HCT116 (cell line): ENCODE measurements at regions not wholly inside any gene's neighbourhood (a gene's known extent, or its start where the extent isn't known, plus 50 kb on each side); places are given as distances from the start of the nearest gene placed in this dataset.

ENCODE experiments used
- ATAC-seq: fragments of 200-7000 bp; cut with Tn5 transposase; 2 replicates; pipeline ENCODE4 v1.9.1; 2020; ENCODE audit warnings: mild to moderate bottlenecking, moderate library complexity
- BruUV-seq: library from RNA; stranded (reverse); fragments of 400-500 nt; replicated peaks from 2 replicates; lab custom pipeline; 2021; lab: Mats Ljungman, UMichigan
- CTCF ChIA-PET: fragments of 300-600 bp; sonication (Branson Sonifier 250); formaldehyde crosslinking; loops from one replicate; lab custom pipeline; 2021; ENCODE audit warnings: antibody characterized with exemption; lab: Charles Lee
- POLR2A ChIA-PET: fragments of 300-600, 350-600 bp; sonication (Branson Sonifier 250); formaldehyde crosslinking; loops from one replicate; lab custom pipeline; 2021; ENCODE audit warnings: antibody characterized with exemption; lab: Charles Lee
- RAD21 ChIA-PET, 2 experiments: fragments of 300-600 bp; sonication (Branson Sonifier 250); formaldehyde crosslinking; loops; one replicate each; lab custom pipeline; 2023; ENCODE audit warnings: low total read pairs in 2 of 2; ENCODE audit not compliant: uncharacterized antibody in 2 of 2, unreplicated experiment in 2 of 2, low non-redundant PET in 1 of 2; lab: Charles Lee
- DNase-seq: peaks from one replicate; pipeline ENCODE4 v3.0.0-alpha.2; 2010; ENCODE audit warnings: low read depth, low spot score
- H2AFZ ChIP-seq: fragments of 200-600 bp; shearing (Covaris generic), sonication (generic); 2 replicates; pipeline ENCODE4 v1.6.1; 2017; ENCODE audit warnings: low read depth, mixed run types, mixed read lengths, antibody characterized with exemption, low read length; ENCODE audit not compliant: poor library complexity, severe bottlenecking
- H3K27ac ChIP-seq: 2 replicates; pipeline ENCODE4 v1.5.1; 2012; ENCODE audit warnings: low read depth, low read length
- H3K27me3 ChIP-seq: fragments of 200-600 bp; sonication (generic); 2 replicates; pipeline ENCODE4 v1.6.1; 2016; ENCODE audit warnings: mixed run types, low read length, mixed read lengths; ENCODE audit not compliant: insufficient read depth
- H3K36me3 ChIP-seq, 2 experiments: fragments of 200-500 bp in 1 of 2; fragments of 200-600 bp in 1 of 2; sonication (Bioruptor generic) in 1 of 2; sonication (generic) in 1 of 2; 2 replicates each; pipeline versions ENCODE4 v1.5.1 to v1.6.1; 2014 to 2016; ENCODE audit warnings: low read length in 2 of 2, inconsistent platforms in 1 of 2, mixed read lengths in 1 of 2, mixed run types in 1 of 2; ENCODE audit not compliant: insufficient read depth in 2 of 2, control insufficient read depth in 1 of 2
- H3K4me1 ChIP-seq, 2 experiments: fragments of 200-600 bp in 1 of 2; sonication (generic) in 1 of 2; 2 replicates each; pipeline versions ENCODE4 v1.5.1 to v1.6.1; 2012 to 2017; ENCODE audit warnings: low read length in 2 of 2, inconsistent platforms in 1 of 2, mild to moderate bottlenecking in 1 of 2, mixed read lengths in 1 of 2, mixed run types in 1 of 2, moderate library complexity in 1 of 2; ENCODE audit not compliant: insufficient read depth in 2 of 2, control insufficient read depth in 1 of 2
- H3K4me2 ChIP-seq: fragments of 200-600 bp; sonication (generic); 2 replicates; pipeline ENCODE4 v1.6.1; 2017; ENCODE audit warnings: mixed run types, low read length, mixed read lengths
- H3K4me3 ChIP-seq, 2 experiments: fragments of 200-600 bp in 1 of 2; sonication (generic) in 1 of 2; replicated peaks in 1 of 2; 2 replicates each; pipeline ENCODE4 v1.5.1; 2011 to 2016; ENCODE audit warnings: low read length in 2 of 2, control low read depth in 1 of 2, low read depth in 1 of 2, mild to moderate bottlenecking in 1 of 2, mixed read lengths in 1 of 2, mixed run types in 1 of 2
- H3K79me2 ChIP-seq: fragments of 200-600 bp; sonication (generic); 2 replicates; pipeline ENCODE4 v1.6.1; 2017; ENCODE audit warnings: mild to moderate bottlenecking, mixed run types, low read length, moderate library complexity, mixed read lengths; ENCODE audit not compliant: insufficient read depth
- H3K9ac ChIP-seq: fragments of 200-600 bp; sonication (generic); 2 replicates; pipeline ENCODE4 v1.6.1; 2016; ENCODE audit warnings: low read length, mixed read lengths
- H3K9me2 ChIP-seq: fragments of 200-600 bp; sonication (generic), shearing (Covaris generic); 2 replicates; pipeline ENCODE4 v1.6.1; 2017; ENCODE audit warnings: mixed run types, mild to moderate bottlenecking, moderate library complexity; ENCODE audit not compliant: insufficient read depth
- H3K9me3 ChIP-seq, 2 experiments: fragments of 200-500 bp in 1 of 2; fragments of 200-600 bp in 1 of 2; sonication (Bioruptor generic) in 1 of 2; sonication (generic) in 1 of 2; 2 replicates each; pipeline ENCODE4 v1.6.1; 2014 to 2017; ENCODE audit warnings: low read length in 2 of 2, mixed read lengths in 2 of 2, inconsistent platforms in 1 of 2, low read depth in 1 of 2, mild to moderate bottlenecking in 1 of 2, mixed run types in 1 of 2, moderate library complexity in 1 of 2; ENCODE audit not compliant: control insufficient read depth in 1 of 2, insufficient read depth in 1 of 2
- H4K20me1 ChIP-seq: fragments of 200-600 bp; sonication (generic), shearing (Covaris generic); 2 replicates; pipeline ENCODE4 v1.6.1; 2017; ENCODE audit warnings: mixed run types, mild to moderate bottlenecking, moderate library complexity; ENCODE audit not compliant: insufficient read depth
- CBX3 ChIP-seq: IDR thresholded peaks from 2 replicates; pipeline ENCODE4 v1.6.1; 2012; ENCODE audit warnings: low read depth
- CEBPB ChIP-seq: IDR thresholded peaks from 2 replicates; pipeline ENCODE4 v1.6.1; 2012; ENCODE audit warnings: low read depth
- EGR1 ChIP-seq: IDR thresholded peaks from 2 replicates; pipeline ENCODE4 v1.6.1; 2012; ENCODE audit warnings: low read depth
- ELF1 ChIP-seq: IDR thresholded peaks from 2 replicates; pipeline ENCODE4 v1.6.1; 2012; ENCODE audit warnings: low read depth, borderline replicate concordance
- EZH2 ChIP-seq: fragments of 200-600 bp; sonication (generic); IDR thresholded peaks from 2 replicates; pipeline ENCODE4 v1.6.1; 2017; ENCODE audit warnings: antibody characterized with exemption, mixed run types
- EZH2phosphoT487 ChIP-seq: fragments of 200-600 bp; IDR thresholded peaks from 2 replicates; pipeline ENCODE4 v1.6.1; 2018; ENCODE audit warnings: antibody characterized with exemption, borderline replicate concordance
- FOSL1 ChIP-seq: IDR thresholded peaks from 2 replicates; pipeline ENCODE4 v1.6.1; 2012; ENCODE audit warnings: low read depth
- POLR2A ChIP-seq: IDR thresholded peaks from 2 replicates; pipeline ENCODE4 v1.7.0; 2011; ENCODE audit warnings: borderline replicate concordance; ENCODE audit not compliant: insufficient read depth, insufficient read length; ENCODE audit errors: extremely low read depth
- POLR2AphosphoS5 ChIP-seq: IDR thresholded peaks from 2 replicates; pipeline ENCODE4 v1.6.1; 2011; ENCODE audit warnings: mild to moderate bottlenecking, low read depth, low read length, moderate library complexity
- RAD21 ChIP-seq: IDR thresholded peaks from 2 replicates; pipeline ENCODE4 v1.6.1; 2012; ENCODE audit warnings: low read depth, mild to moderate bottlenecking
- REST ChIP-seq: IDR thresholded peaks from 2 replicates; pipeline ENCODE4 v1.6.1; 2012; ENCODE audit warnings: low read depth
- SIN3A ChIP-seq: IDR thresholded peaks from 2 replicates; pipeline ENCODE4 v1.6.1; 2012; ENCODE audit warnings: low read depth
- TCF7L2 ChIP-seq: IDR thresholded peaks from 2 replicates; pipeline ENCODE4 v1.7.0; 2011; ENCODE audit warnings: borderline replicate concordance, inconsistent platforms; ENCODE audit not compliant: insufficient read depth, insufficient read length; ENCODE audit errors: extremely low read depth
- YY1 ChIP-seq: IDR thresholded peaks from 2 replicates; pipeline ENCODE4 v1.6.1; 2011; ENCODE audit warnings: low read length, low read depth, moderate library complexity, mild to moderate bottlenecking; ENCODE audit not compliant: insufficient replicate concordance; ENCODE audit errors: extremely low read depth
- ZBTB33 ChIP-seq: IDR thresholded peaks from 2 replicates; pipeline ENCODE4 v1.6.1; 2011; ENCODE audit warnings: mild to moderate bottlenecking, low read length, moderate library complexity; ENCODE audit not compliant: insufficient replicate concordance; ENCODE audit errors: extremely low read depth
- ZNF274 ChIP-seq: fragments of 200-500 bp; sonication (Bioruptor generic); IDR thresholded peaks from 2 replicates; pipeline ENCODE4 v1.6.1; 2014; ENCODE audit warnings: mild to moderate bottlenecking, low read depth, low read length, inconsistent platforms
- intact Hi-C: fragments of 100-400 bp; cut with micrococcal nuclease; formaldehyde crosslinking; loops from 2 replicates; pipeline ENCODE4 v1.10.0; 2022
- TF ChIP-seq, protein P1 (sequence below): IDR thresholded peaks from 2 replicates; pipeline ENCODE4 v1.6.1; 2012

- no peak overlapping the region for H3K27ac ChIP-seq
- H3K4me1 ChIP-seq, result no peaks in the 10 kb centered on the region
- H3K9me2 ChIP-seq, result no peaks in the 10 kb centered on the region
- CTCF ChIA-PET, result interaction anchor here (0.6 kb wide), 1 partner anchor 11 kb away, joined by 3 read pairs; no protein-coding TSS in a partner anchor
- H3K27me3 ChIP-seq, result peaks cover 38% of the 10 kb centered on the region
- RAD21 ChIA-PET, result no interaction called here
- no peaks in the 10 kb centered on the region for H3K79me2 ChIP-seq
- POLR2A ChIA-PET, result no interaction called here
- TF ChIP-seq ZBTB33 (no peak), EGR1 (no peak), ZNF274 (no peak), FOSL1 (no peak), RAD21 (no peak), YY1 (no peak), EZH2phosphoT487 (no peak), POLR2A (no peak), CBX3 (no peak), ELF1 (no peak), POLR2AphosphoS5 (no peak), TCF7L2 (no peak), CEBPB (no peak), EZH2 (no peak), REST (no peak), SIN3A (no peak)
- TF ChIP-seq, protein P1, sequence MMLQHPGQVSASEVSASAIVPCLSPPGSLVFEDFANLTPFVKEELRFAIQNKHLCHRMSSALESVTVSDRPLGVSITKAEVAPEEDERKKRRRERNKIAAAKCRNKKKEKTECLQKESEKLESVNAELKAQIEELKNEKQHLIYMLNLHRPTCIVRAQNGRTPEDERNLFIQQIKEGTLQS, result no peak
- DNase-seq (no peak), ATAC-seq (no peak)
- no peak overlapping the region for H2AFZ ChIP-seq
- H3K4me3 ChIP-seq, result no peak overlapping the region
- H3K9ac ChIP-seq, result no peak overlapping the region
- H3K36me3 ChIP-seq, result no peaks in the 10 kb centered on the region
- H3K9me3 ChIP-seq, result no peaks in the 10 kb centered on the region
- no TSS peak for BruUV-seq
- H4K20me1 ChIP-seq, result no peaks in the 10 kb centered on the region
- H3K4me2 ChIP-seq, result no peak overlapping the region
- intact Hi-C loops, result no loop called here
Observed at GRCh38 chr9:115604831-115605483, 487.0 kb upstream of the TNC start.
